A673 (cell line): ENCODE measurements at regions not wholly inside any gene's neighbourhood (a gene's known extent, or its start where the extent isn't known, plus 50 kb on each side); places are given as distances from the start of the nearest gene placed in this dataset.

Experiments
- BruUV-seq: library from RNA; stranded (reverse); fragments of 400-500 nt; replicated peaks from 2 replicates; lab custom pipeline; 2021; lab: Mats Ljungman, UMichigan
- CTCF ChIA-PET: fragments of 300-600 bp; sonication (Branson Sonifier 250); formaldehyde crosslinking; loops from one replicate; lab custom pipeline; 2022; ENCODE audit warnings: antibody characterized with exemption; lab: Charles Lee
- POLR2A ChIA-PET: fragments of 300-600 bp; sonication (Branson Sonifier 250); formaldehyde crosslinking; loops from one replicate; lab custom pipeline; 2022; ENCODE audit warnings: antibody characterized with exemption; ENCODE audit not compliant: low non-redundant PET; lab: Charles Lee
- DNase-seq: peaks from one replicate; pipeline ENCODE4 v3.0.0-alpha.2; 2015; ENCODE audit warnings: low spot score
- H3K27ac ChIP-seq: fragments of 200-600 bp; sonication (generic); 2 replicates; pipeline ENCODE4 v1.5.1; 2016; ENCODE audit warnings: mixed run types, low read depth, mild to moderate bottlenecking, mixed read lengths, antibody characterized with exemption, low read length; ENCODE audit not compliant: poor library complexity, severe bottlenecking
- H3K27me3 ChIP-seq: fragments of 200-600 bp; sonication (generic); replicated peaks from 2 replicates; pipeline ENCODE4 v1.6.1; 2017; ENCODE audit warnings: mixed run types, low read depth, mild to moderate bottlenecking, mixed read lengths, antibody characterized with exemption, low read length; ENCODE audit not compliant: insufficient read depth, poor library complexity
- H3K36me3 ChIP-seq: fragments of 200-600 bp; sonication (generic); 2 replicates; pipeline ENCODE4 v1.6.1; 2016; ENCODE audit warnings: mixed run types, mild to moderate bottlenecking, mixed read lengths, antibody characterized with exemption, low read length; ENCODE audit not compliant: insufficient read depth, poor library complexity, severe bottlenecking
- H3K4me1 ChIP-seq: fragments of 200-600 bp; sonication (generic); 2 replicates; pipeline ENCODE4 v1.6.1; 2017; ENCODE audit warnings: mixed run types, mild to moderate bottlenecking, mixed read lengths, antibody characterized with exemption, low read length; ENCODE audit not compliant: insufficient read depth, poor library complexity, severe bottlenecking
- H3K4me3 ChIP-seq: fragments of 200-600 bp; sonication (generic); 2 replicates; pipeline ENCODE4 v1.5.1; 2016; ENCODE audit warnings: low read depth, mixed run types, mild to moderate bottlenecking, mixed read lengths, low read length; ENCODE audit not compliant: poor library complexity, severe bottlenecking
- H3K9me3 ChIP-seq: fragments of 200-600 bp; sonication (generic); 2 replicates; pipeline ENCODE4 v1.6.1; 2016; ENCODE audit warnings: mixed run types, low read depth, mild to moderate bottlenecking, mixed read lengths, antibody characterized with exemption, low read length; ENCODE audit not compliant: poor library complexity, severe bottlenecking
- EZH2 ChIP-seq: fragments of 200-600 bp; sonication (generic); IDR thresholded peaks from 2 replicates; pipeline ENCODE4 v1.6.1; 2017; ENCODE audit warnings: borderline replicate concordance, low read depth, mild to moderate bottlenecking, mixed read lengths, antibody characterized with exemption, low read length; ENCODE audit not compliant: poor library complexity, severe bottlenecking
- intact Hi-C: fragments of 100-400 bp; cut with micrococcal nuclease; formaldehyde crosslinking; loops from one replicate; pipeline ENCODE4 v1.10.0; 2022; ENCODE audit not compliant: unreplicated experiment
- TF ChIP-seq, protein P1 (sequence below): fragments of 300-800, 200-600 bp; sonication (generic); conservative IDR thresholded peaks from 2 replicates; pipeline ENCODE4 v1.5.1; 2017; ENCODE audit warnings: low read depth, mild to moderate bottlenecking, antibody characterized with exemption, low read length, moderate library complexity, mixed read lengths

DNA sequence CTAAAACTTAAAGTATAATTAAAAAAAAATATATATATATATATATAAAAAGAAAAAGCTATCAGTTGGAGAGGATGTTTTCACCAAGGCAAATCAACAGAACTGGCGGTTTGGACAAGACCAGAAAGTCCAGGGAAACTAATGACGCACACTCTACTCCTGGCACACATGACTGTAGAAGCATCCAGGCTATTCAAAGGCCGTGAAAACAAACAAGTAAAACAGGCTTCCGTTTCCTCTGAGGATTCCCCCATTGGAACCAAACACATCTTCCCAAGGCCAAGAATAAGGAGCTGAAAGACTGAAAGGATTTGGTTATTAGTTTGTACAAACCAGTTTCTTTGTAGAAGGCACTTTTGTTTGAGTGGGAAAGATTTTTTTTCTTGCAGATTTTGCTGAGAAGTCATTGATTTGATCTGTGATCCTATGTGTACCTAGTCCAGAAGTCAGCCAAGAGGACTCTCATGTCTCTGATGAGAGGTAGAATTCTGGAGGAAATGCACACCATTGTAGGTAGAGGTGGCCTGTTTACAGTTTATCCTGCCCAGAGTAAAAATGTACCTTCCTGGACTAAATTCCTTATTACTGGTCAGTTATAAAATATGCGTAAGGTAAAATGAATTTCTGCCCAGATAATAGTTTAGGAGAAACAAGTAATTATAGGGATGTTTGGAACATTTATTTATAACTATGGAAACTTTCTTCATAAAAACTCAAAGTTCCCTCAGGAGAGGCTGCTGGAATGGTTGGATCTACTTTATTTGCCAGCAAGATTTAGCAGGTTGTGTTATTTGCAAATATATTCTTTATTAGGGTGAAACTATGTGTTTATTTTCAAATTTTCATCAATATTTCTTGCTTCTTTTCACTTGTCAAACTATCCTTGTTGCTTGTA is 66.5 kb downstream of the DMP1 start:
- ChIA-PET CTCF (no interaction called here), POLR2A (no interaction called here)
- no peak for DNase-seq
- Histone ChIP-seq H3K4me3 (no peak overlapping the region), H3K36me3 (no peaks in the 10 kb centered on the region), H3K27ac (no peak overlapping the region), H3K27me3 (no peaks in the 10 kb centered on the region), H3K9me3 (no peaks in the 10 kb centered on the region), H3K4me1 (no peaks in the 10 kb centered on the region)
- TF ChIP-seq, protein P1, sequence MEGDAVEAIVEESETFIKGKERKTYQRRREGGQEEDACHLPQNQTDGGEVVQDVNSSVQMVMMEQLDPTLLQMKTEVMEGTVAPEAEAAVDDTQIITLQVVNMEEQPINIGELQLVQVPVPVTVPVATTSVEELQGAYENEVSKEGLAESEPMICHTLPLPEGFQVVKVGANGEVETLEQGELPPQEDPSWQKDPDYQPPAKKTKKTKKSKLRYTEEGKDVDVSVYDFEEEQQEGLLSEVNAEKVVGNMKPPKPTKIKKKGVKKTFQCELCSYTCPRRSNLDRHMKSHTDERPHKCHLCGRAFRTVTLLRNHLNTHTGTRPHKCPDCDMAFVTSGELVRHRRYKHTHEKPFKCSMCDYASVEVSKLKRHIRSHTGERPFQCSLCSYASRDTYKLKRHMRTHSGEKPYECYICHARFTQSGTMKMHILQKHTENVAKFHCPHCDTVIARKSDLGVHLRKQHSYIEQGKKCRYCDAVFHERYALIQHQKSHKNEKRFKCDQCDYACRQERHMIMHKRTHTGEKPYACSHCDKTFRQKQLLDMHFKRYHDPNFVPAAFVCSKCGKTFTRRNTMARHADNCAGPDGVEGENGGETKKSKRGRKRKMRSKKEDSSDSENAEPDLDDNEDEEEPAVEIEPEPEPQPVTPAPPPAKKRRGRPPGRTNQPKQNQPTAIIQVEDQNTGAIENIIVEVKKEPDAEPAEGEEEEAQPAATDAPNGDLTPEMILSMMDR = no peak
- TF ChIP-seq EZH2 = no peak
- no TSS peak for BruUV-seq
- intact Hi-C loops = no loop called here

DNA sequence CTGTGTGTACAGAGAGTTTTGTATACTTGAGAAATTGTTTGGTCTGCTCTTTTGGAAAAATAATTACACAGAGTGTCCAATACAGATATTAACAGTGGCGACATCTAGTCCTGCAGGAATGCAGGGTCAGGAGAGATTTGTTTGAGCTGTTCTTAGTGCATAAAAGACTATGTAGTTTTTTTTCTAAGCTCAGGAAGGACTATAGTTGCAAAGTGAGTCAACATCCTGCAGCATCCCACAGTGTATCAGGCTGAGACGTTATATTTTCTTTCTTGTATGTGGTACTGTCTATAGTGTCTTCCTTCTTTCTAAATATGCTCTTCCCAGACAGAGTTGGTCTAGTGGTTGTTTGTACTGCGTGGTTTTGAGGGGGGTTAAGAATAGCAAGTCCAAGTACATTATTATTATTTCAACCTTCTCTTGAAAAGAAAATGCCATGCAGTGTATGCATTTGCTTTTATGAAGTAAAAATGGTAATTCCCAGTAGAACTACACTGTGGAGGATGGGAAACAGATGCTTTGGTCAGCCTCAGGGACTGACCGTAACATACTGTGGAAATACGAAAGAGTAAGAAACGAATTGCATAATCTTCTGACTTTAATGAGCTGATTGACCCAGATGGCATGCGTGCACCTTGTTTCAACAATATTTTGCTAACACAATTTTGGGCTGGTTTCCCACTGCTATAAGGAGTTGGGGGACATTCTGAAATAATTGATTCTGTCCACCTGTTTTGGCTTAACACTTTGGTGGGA is 67.4 kb downstream of the DMP1 start:
- Histone ChIP-seq H3K9me3 (no peaks in the 10 kb centered on the region), H3K27me3 (no peaks in the 10 kb centered on the region), H3K36me3 (no peaks in the 10 kb centered on the region), H3K4me1 (no peaks in the 10 kb centered on the region), H3K27ac (no peak overlapping the region), H3K4me3 (no peak overlapping the region)
- intact Hi-C loops = no loop called here
- no peak for TF ChIP-seq EZH2
- TF ChIP-seq, protein P1 = no peak
- BruUV-seq = no TSS peak
- POLR2A ChIA-PET = no interaction called here
- DNase-seq = no peak
- CTCF ChIA-PET = no interaction called here

DNA sequence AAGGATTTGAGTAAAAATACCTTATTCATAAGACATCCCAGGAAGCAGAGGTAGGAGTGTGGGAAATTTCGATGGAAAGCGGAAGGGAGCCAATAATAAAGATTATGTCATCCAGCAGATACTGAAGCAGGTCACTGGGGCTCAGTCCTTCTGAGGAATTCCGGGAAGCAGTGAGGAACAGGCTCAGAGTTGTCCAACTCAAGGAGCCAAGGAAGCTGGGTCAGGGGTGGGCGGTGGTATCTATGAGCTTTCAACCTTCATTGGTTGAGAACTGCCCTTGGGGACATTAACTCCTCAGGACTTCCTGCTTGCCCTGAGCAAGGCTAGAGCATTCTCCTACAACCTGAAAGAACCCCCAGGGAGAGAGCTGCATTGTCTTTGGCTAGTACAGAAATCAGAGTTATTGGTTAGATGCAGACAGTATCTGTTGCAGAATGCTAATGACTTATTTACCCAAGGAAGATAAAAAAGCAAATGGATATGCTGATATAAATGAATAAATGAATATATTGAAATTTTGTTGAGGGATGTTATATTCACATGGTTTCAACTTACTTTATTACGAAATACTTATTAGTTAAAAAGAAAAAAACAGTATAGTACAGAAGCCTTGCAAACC is 68.2 kb downstream of the DMP1 start:
- BruUV-seq = no TSS peak
- no peak overlapping the region for H3K4me3 ChIP-seq
- CTCF ChIA-PET = no interaction called here

More for the DNA sequence above, 68.2 kb downstream of the DMP1 start:
- TF ChIP-seq, protein P1 = no peak
- TF ChIP-seq EZH2 = no peak
- no peaks in the 10 kb centered on the region for H3K4me1 ChIP-seq
- H3K9me3 ChIP-seq = no peaks in the 10 kb centered on the region
- H3K36me3 ChIP-seq = no peaks in the 10 kb centered on the region
- intact Hi-C loops = no loop called here
- H3K27me3 ChIP-seq = no peaks in the 10 kb centered on the region
- POLR2A ChIA-PET = no interaction called here
- H3K27ac ChIP-seq = no peak overlapping the region
- no peak for DNase-seq
